GM23248 (cell line): ENCODE measurements at regions not wholly inside any gene's neighbourhood (a gene's known extent, or its start where the extent isn't known, plus 50 kb on each side); places are given as distances from the start of the nearest gene placed in this dataset.

Experiments
- DNase-seq: peaks from one replicate; pipeline ENCODE4 v3.0.0-alpha.2; 2015
- H2AFZ ChIP-seq: fragments of 200-600 bp; sonication (generic); 2 replicates; pipeline ENCODE4 v1.6.1; 2016; ENCODE audit warnings: antibody characterized with exemption
- H3F3A ChIP-seq: fragments of 200-600 bp; sonication (generic); 2 replicates; pipeline ENCODE4 v1.6.1; 2016; ENCODE audit warnings: mild to moderate bottlenecking, antibody characterized with exemption, mixed run types; ENCODE audit not compliant: insufficient read depth
- H3K27ac ChIP-seq: fragments of 200-600 bp; sonication (generic); 2 replicates; pipeline ENCODE4 v1.5.1; 2016; ENCODE audit warnings: mild to moderate bottlenecking
- H3K27me3 ChIP-seq: fragments of 200-600 bp; sonication (generic); replicated peaks from 2 replicates; pipeline ENCODE4 v1.6.1; 2016; ENCODE audit warnings: mild to moderate bottlenecking; ENCODE audit not compliant: insufficient read depth
- H3K36me3 ChIP-seq: fragments of 200-600 bp; sonication (generic); 2 replicates; pipeline ENCODE4 v1.6.1; 2016; ENCODE audit warnings: low read depth, mild to moderate bottlenecking
- H3K4me1 ChIP-seq: fragments of 200-600 bp; sonication (generic); 2 replicates; pipeline ENCODE4 v1.6.1; 2016; ENCODE audit warnings: mild to moderate bottlenecking; ENCODE audit not compliant: insufficient read depth
- H3K4me2 ChIP-seq: fragments of 200-600 bp; sonication (generic); one replicate; pipeline ENCODE4 v1.6.1; 2016; ENCODE audit warnings: mild to moderate bottlenecking; ENCODE audit not compliant: unreplicated experiment
- H3K4me3 ChIP-seq: fragments of 200-600 bp; sonication (generic); 2 replicates; pipeline ENCODE4 v1.5.1; 2016; ENCODE audit warnings: mild to moderate bottlenecking
- H3K79me2 ChIP-seq: fragments of 200-600 bp; sonication (generic); 2 replicates; pipeline ENCODE4 v1.6.1; 2016; ENCODE audit warnings: mild to moderate bottlenecking; ENCODE audit not compliant: insufficient read depth
- H3K9ac ChIP-seq: fragments of 200-600 bp; sonication (generic); 2 replicates; pipeline ENCODE4 v1.6.1; 2016; ENCODE audit warnings: mild to moderate bottlenecking
- H3K9me2 ChIP-seq: fragments of 200-600 bp; sonication (generic); 2 replicates; pipeline ENCODE4 v1.6.1; 2016; ENCODE audit warnings: mixed run types, mild to moderate bottlenecking, moderate library complexity; ENCODE audit not compliant: insufficient read depth
- H3K9me3 ChIP-seq: fragments of 200-600 bp; sonication (generic); one replicate; pipeline ENCODE4 v1.6.1; 2017; ENCODE audit warnings: low read depth
- H4K20me1 ChIP-seq: fragments of 200-600 bp; sonication (generic); 2 replicates; pipeline ENCODE4 v1.6.0; 2016; ENCODE audit not compliant: insufficient read depth
- EZH2 ChIP-seq: fragments of 200-600 bp; sonication (generic); IDR thresholded peaks from 2 replicates; pipeline ENCODE4 v1.6.1; 2018; ENCODE audit warnings: antibody characterized with exemption, mild to moderate bottlenecking; ENCODE audit not compliant: insufficient read depth, poor library complexity, severe bottlenecking
- EZH2phosphoT487 ChIP-seq: fragments of 200-600 bp; sonication (generic); IDR thresholded peaks from 2 replicates; pipeline ENCODE4 v1.6.1; 2018; ENCODE audit warnings: antibody characterized with exemption, moderate library complexity, mild to moderate bottlenecking, low read depth; ENCODE audit not compliant: insufficient read depth
- WGBS, 2 experiments: methylation state at CpG; one replicate each; pipeline ENCODE4 v1.1.6; 2015 to 2017; ENCODE audit warnings: low lambda C conversion rate in 2 of 2, low coverage in 1 of 2; ENCODE audit errors: missing lambda C conversion rate in 2 of 2; 5-methylcytosine and 5-hydroxymethylcytosine counted together
- in situ Hi-C: fragments of 300-500 bp; cut with MboI; formaldehyde crosslinking; loops from 2 replicates; pipeline ENCODE4 v1.15.0; 2020

GRCh38 chr20:20926222-20926905 lies 179.8 kb downstream of the LINC00237 start:
- Histone ChIP-seq H3K79me2 (no peaks in the 10 kb centered on the region), H3K9me2 (no peaks in the 10 kb centered on the region), H2AFZ (no peak overlapping the region), H3K27ac (no peak overlapping the region), H3K4me3 (no peak overlapping the region), H3K36me3 (no peaks in the 10 kb centered on the region), H3K4me2 (no peak overlapping the region), H3K4me1 (no peaks in the 10 kb centered on the region), H4K20me1 (no peaks in the 10 kb centered on the region), H3F3A (no peaks in the 10 kb centered on the region), H3K9me3 (no peaks in the 10 kb centered on the region), H3K9ac (no peak overlapping the region), H3K27me3 (no peaks in the 10 kb centered on the region)
- DNase-seq: no peak
- 43 to 44% methylated on average over 8 of the region's 8 CpGs for WGBS, 2 experiments
- TF ChIP-seq EZH2: no peak
- TF ChIP-seq EZH2phosphoT487: no peak
- in situ Hi-C loops: no loop called here

GRCh38 chr20:20920433-20920832 lies 185.7 kb downstream of the LINC00237 start:
- TF ChIP-seq EZH2 (no peak), EZH2phosphoT487 (no peak)
- no peaks in the 10 kb centered on the region for H3K9me3 ChIP-seq
- no peaks in the 10 kb centered on the region for H3K27me3 ChIP-seq
- H3K4me1 ChIP-seq: no peaks in the 10 kb centered on the region
- H2AFZ ChIP-seq: no peak overlapping the region
- no peak overlapping the region for H3K9ac ChIP-seq
- no peaks in the 10 kb centered on the region for H3F3A ChIP-seq
- no peaks in the 10 kb centered on the region for H4K20me1 ChIP-seq
- no peaks in the 10 kb centered on the region for H3K9me2 ChIP-seq
- 15 to 19% methylated on average over 5 of the region's 5 CpGs for WGBS, 2 experiments
- in situ Hi-C loops: no loop called here
- H3K79me2 ChIP-seq: no peaks in the 10 kb centered on the region
- no peaks in the 10 kb centered on the region for H3K36me3 ChIP-seq
- H3K27ac ChIP-seq: no peak overlapping the region
- DNase-seq: no peak
- no peak overlapping the region for H3K4me3 ChIP-seq
- H3K4me2 ChIP-seq: no peak overlapping the region

GRCh38 chr20:20915844-20916243 lies 190.3 kb downstream of the LINC00237 start:
- Histone ChIP-seq H2AFZ (no peak overlapping the region), H3K9me3 (no peaks in the 10 kb centered on the region), H3K4me3 (no peak overlapping the region), H3K4me1 (no peaks in the 10 kb centered on the region), H3K9ac (no peak overlapping the region), H3K9me2 (no peaks in the 10 kb centered on the region), H3K4me2 (no peak overlapping the region), H3K36me3 (no peaks in the 10 kb centered on the region), H4K20me1 (no peaks in the 10 kb centered on the region), H3F3A (no peaks in the 10 kb centered on the region), H3K27me3 (no peaks in the 10 kb centered on the region), H3K27ac (no peak overlapping the region), H3K79me2 (no peaks in the 10 kb centered on the region)
- no peak for DNase-seq
- in situ Hi-C loops: no loop called here
- 14 to 19% methylated on average over 1 of the region's 1 CpG for WGBS, 2 experiments
- TF ChIP-seq EZH2: no peak

GRCh38 chr20:20904501-20904831 lies 192.0 kb upstream of the RALGAPA2 start:
- TF ChIP-seq EZH2phosphoT487 (no peak), EZH2 (no peak)
- H3K9me2 ChIP-seq: no peaks in the 10 kb centered on the region
- in situ Hi-C loops: no loop called here

More at GRCh38 chr20:20904501-20904831, 192.0 kb upstream of the RALGAPA2 start:
- H3K4me1 ChIP-seq: no peaks in the 10 kb centered on the region
- H3K4me3 ChIP-seq: no peak overlapping the region
- no peaks in the 10 kb centered on the region for H3K36me3 ChIP-seq
- no peaks in the 10 kb centered on the region for H3K79me2 ChIP-seq
- H3K4me2 ChIP-seq: no peak overlapping the region
- H2AFZ ChIP-seq: no peak overlapping the region
- no peak overlapping the region for H3K27ac ChIP-seq
- no peaks in the 10 kb centered on the region for H4K20me1 ChIP-seq
- H3K27me3 ChIP-seq: no peaks in the 10 kb centered on the region
- H3F3A ChIP-seq: no peaks in the 10 kb centered on the region
- no peak overlapping the region for H3K9ac ChIP-seq
- no peak for DNase-seq
- H3K9me3 ChIP-seq: no peaks in the 10 kb centered on the region
- 21 to 23% methylated on average over 2 of the region's 2 CpGs for WGBS, 2 experiments
